Thyroid gland (tissue), 4 donors: ENCODE measurements at regions not wholly inside any gene's neighbourhood (a gene's known extent, or its start where the extent isn't known, plus 50 kb on each side); places are given as distances from the start of the nearest gene placed in this dataset.

Experiments
- DNase-seq, 2 donors: peaks; one replicate each; pipeline ENCODE4 v3.0.0-alpha.2; 2019
- H3K27ac ChIP-seq, 3 donors: fragments of 200-600 bp; sonication (generic); 1 replicate in 2 of 3; 2 replicates in 1 of 3; pipeline ENCODE4 v1.5.1; 2016 to 2019; ENCODE audit warnings: mild to moderate bottlenecking in 1 of 3, moderate library complexity in 1 of 3
- H3K27me3 ChIP-seq: fragments of 200-600 bp; sonication (generic); one replicate; pipeline ENCODE4 v1.5.1; 2019
- H3K36me3 ChIP-seq, 2 donors: fragments of 200-600 bp; sonication (generic); one replicate each; pipeline ENCODE4 v1.5.1; 2016 to 2019
- H3K4me1 ChIP-seq, 2 donors: fragments of 200-600 bp; sonication (generic); one replicate each; pipeline ENCODE4 v1.5.1; 2017 to 2019
- H3K4me3 ChIP-seq, 3 donors: fragments of 200-600 bp; sonication (generic); replicated peaks in 1 of 3; 1 replicate in 2 of 3; 2 replicates in 1 of 3; pipeline ENCODE4 v1.5.1; 2016; ENCODE audit warnings: mild to moderate bottlenecking in 1 of 3
- H3K9me3 ChIP-seq: fragments of 200-600 bp; sonication (generic); one replicate; pipeline ENCODE4 v1.5.1; 2017
- CTCF ChIP-seq, 6 experiments: fragments of 200-600 bp in 3 of 6; fragments of 450-650 bp in 3 of 6; sonication (generic) in 3 of 6; IDR thresholded peaks; one replicate each; pipeline ENCODE4 v1.5.1; 2016 to 2019; ENCODE audit warnings: antibody characterized with exemption in 6 of 6, mild to moderate bottlenecking in 2 of 6, inconsistent platforms in 1 of 6, moderate library complexity in 1 of 6
- POLR2A ChIP-seq, 2 donors: fragments of 450-650 bp; IDR thresholded peaks; one replicate each; pipeline ENCODE4 v1.6.1; 2017; ENCODE audit warnings: antibody characterized with exemption in 2 of 2, mild to moderate bottlenecking in 2 of 2, moderate library complexity in 1 of 2
- whole genome bisulfite sequencing, 2 donors: methylation state at CpG; one replicate each; pipeline ENCODE4 v1.1.5; 2017; 5-methylcytosine and 5-hydroxymethylcytosine counted together
- intact Hi-C: fragments of 100-400 bp; cut with DNase I; formaldehyde crosslinking; loops from one replicate; pipeline ENCODE4 v1.15.1; 2023

GRCh38 chr4:71206763-71207162 is 132.1 kb upstream of the SLC4A4 start:
- TF ChIP-seq CTCF (IDR thresholded peaks at IDR 0.05), result no peak
- no peak for TF ChIP-seq POLR2A (IDR thresholded peaks at IDR 0.05)
- Histone ChIP-seq H3K36me3 (no peaks in the 10 kb centered on the region), H3K4me1 (peaks cover 3 to 17% of the 10 kb centered on the region in 2 donors), H3K27me3 (no peaks in the 10 kb centered on the region), H3K9me3 (no peaks in the 10 kb centered on the region), H3K27ac (no peak overlapping the region), H3K4me3 (no peak overlapping the region)
- 82 to 86% methylated on average over 3 of the region's 3 CpGs for WGBS, 2 donors
- DNase-seq, result no peak
- intact Hi-C loops, result no loop called here

DNA sequence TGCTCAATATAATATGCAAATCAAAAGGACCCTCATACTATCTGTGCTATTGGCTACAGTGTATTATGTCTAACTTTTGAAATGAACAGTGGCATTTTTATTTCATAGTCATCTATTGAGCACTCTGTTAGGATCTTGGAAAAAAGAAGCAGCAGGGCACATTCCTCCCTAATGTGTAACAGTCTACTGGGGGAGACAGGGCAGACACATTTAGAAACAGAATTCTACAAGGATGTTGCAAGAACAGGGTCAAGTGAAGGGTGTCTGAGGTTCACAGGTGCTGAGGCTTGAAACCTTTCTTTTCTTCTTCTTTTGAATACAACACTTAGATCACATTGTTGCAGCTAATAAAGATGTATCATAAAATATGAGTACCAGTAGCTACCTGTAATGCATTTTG is 129.7 kb upstream of the SLC4A4 start:
- Histone ChIP-seq H3K9me3 (no peaks in the 10 kb centered on the region), H3K4me3 (no peak overlapping the region), H3K27ac (no peak overlapping the region), H3K36me3 (no peaks in the 10 kb centered on the region), H3K4me1 (peaks cover 3 to 17% of the 10 kb centered on the region in 2 donors), H3K27me3 (no peaks in the 10 kb centered on the region)
- no peak for DNase-seq
- TF ChIP-seq CTCF (IDR thresholded peaks at IDR 0.05), result no peak
- no peak for TF ChIP-seq POLR2A (IDR thresholded peaks at IDR 0.05)
- intact Hi-C loops, result no loop called here

- no peaks in the 10 kb centered on the region for H3K36me3 ChIP-seq
- intact Hi-C loops, result no loop called here
- no peak overlapping the region for H3K27ac ChIP-seq
- H3K27me3 ChIP-seq, result no peaks in the 10 kb centered on the region
- TF ChIP-seq CTCF (IDR thresholded peaks at IDR 0.05), result no peak
- no peak for TF ChIP-seq POLR2A (IDR thresholded peaks at IDR 0.05)
- 45 to 48% methylated on average over 3 of the region's 3 CpGs for WGBS, 2 donors
- H3K4me1 ChIP-seq, result peaks cover 7 to 17% of the 10 kb centered on the region in 2 donors
- no peak overlapping the region for H3K4me3 ChIP-seq
- H3K9me3 ChIP-seq, result no peaks in the 10 kb centered on the region
- DNase-seq, result no peak
These were observed 128.0 kb upstream of the SLC4A4 start for GRCh38 chr4:71210823-71211222.

GRCh38 chr4:71211748-71212147 is 127.1 kb upstream of the SLC4A4 start:
- WGBS, 2 donors, result 81 to 86% methylated on average over 3 of the region's 3 CpGs
- H3K27ac ChIP-seq, result no peak overlapping the region
- no peaks in the 10 kb centered on the region for H3K36me3 ChIP-seq
- intact Hi-C loops, result no loop called here
- H3K4me1 ChIP-seq, result peaks cover 11 to 17% of the 10 kb centered on the region in 2 donors
- no peaks in the 10 kb centered on the region for H3K27me3 ChIP-seq
- TF ChIP-seq CTCF (IDR thresholded peaks at IDR 0.05) (no peak), POLR2A (IDR thresholded peaks at IDR 0.05) (no peak)
- no peak for DNase-seq
- no peaks in the 10 kb centered on the region for H3K9me3 ChIP-seq
- no peak overlapping the region for H3K4me3 ChIP-seq

GRCh38 chr4:71212216-71212615 is 126.6 kb upstream of the SLC4A4 start:
- no peak overlapping the region for H3K4me3 ChIP-seq
- H3K36me3 ChIP-seq, result no peaks in the 10 kb centered on the region
- no peak for TF ChIP-seq CTCF (IDR thresholded peaks at IDR 0.05)
- TF ChIP-seq POLR2A (IDR thresholded peaks at IDR 0.05), result no peak
- DNase-seq, result no peak
- no peaks in the 10 kb centered on the region for H3K27me3 ChIP-seq
- H3K9me3 ChIP-seq, result no peaks in the 10 kb centered on the region
- no peak overlapping the region for H3K27ac ChIP-seq
- peaks cover 11 to 17% of the 10 kb centered on the region in 2 donors for H3K4me1 ChIP-seq
- WGBS, 2 donors, result 88 to 89% methylated on average over 1 of the region's 1 CpG
- intact Hi-C loops, result no loop called here
